ENCODE measurements at regions not wholly inside any gene's neighbourhood (a gene's known extent, or its start where the extent isn't known, plus 50 kb on each side); places are given as distances from the start of the nearest gene placed in this dataset.

DNA sequence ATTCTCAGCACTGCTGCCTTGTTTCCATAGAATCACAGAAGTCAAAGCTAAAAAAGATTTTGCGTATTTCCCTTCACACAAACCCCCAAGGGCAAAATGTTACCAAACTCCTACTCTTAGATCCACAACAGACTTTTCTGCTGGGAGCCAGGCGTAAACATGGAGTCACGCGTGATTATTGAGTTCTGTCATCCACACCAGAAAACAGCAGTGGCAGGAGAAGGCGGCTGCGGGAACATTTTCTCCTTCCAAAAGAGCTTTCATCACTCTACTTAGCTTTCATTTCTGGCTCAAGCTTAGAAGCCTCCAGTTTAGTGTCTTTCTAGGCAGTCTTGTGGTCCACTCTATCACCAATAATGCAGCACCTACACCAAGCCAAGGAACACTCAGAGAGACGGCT is 712.9 kb upstream of the NRP1 start:
- Histone ChIP-seq H3K4me1 (ENCODE audit: insufficient read depth, low read length, poor library complexity, severe bottlenecking) (no peaks in the 10 kb centered on the region), H3K27me3 (replicated peaks; ENCODE audit: insufficient read depth, low read depth, low read length, poor library complexity) (no peaks in the 10 kb centered on the region), H3K36me3 (ENCODE audit: insufficient read depth, low read length, poor library complexity, severe bottlenecking) (no peaks in the 10 kb centered on the region), H3K27ac (ENCODE audit: low read depth, low read length, poor library complexity, severe bottlenecking) (no peak overlapping the region), H3K9me3 (ENCODE audit: low read depth, low read length, poor library complexity, severe bottlenecking) (no peaks in the 10 kb centered on the region), H3K4me3 (ENCODE audit: low read depth, low read length, poor library complexity, severe bottlenecking) (no peak overlapping the region)
- no TSS peak for BruUV-seq (replicated peaks)
- intact Hi-C loops (cut with micrococcal nuclease; ENCODE audit: unreplicated experiment): no loop called here
- ChIA-PET CTCF (no interaction called here), POLR2A (ENCODE audit: low non-redundant PET) (no interaction called here)
- TF ChIP-seq EZH2 (IDR thresholded peaks at IDR 0.05; ENCODE audit: borderline replicate concordance, low read depth, low read length, poor library complexity, severe bottlenecking): no peak
- DNase-seq (ENCODE audit: low spot score): no peak

DNA sequence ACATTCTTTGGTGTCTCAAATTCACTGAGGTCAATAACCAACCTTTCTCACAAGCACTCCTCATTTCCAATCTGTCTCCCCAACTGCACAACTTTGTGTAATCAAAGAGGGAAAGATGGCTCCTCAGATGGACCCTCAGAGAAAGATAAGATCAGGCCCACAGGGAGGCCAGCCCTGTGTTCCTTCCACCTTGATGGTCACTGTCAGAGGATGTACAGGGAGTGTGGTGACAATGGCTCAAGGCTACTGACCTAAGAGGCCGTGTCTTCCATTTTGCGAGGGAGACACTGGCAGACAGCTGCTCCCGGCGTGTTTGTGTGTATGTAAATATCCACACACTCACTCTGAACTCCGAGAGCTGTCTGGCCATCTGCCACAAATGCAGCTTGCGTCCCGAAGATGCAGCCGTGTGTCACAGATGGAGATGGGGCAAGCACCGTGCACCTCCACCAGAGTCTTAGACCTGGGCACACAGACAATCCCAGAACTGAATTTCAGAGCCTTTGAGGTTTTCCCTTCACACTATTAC is 712.1 kb upstream of the NRP1 start:
- H3K27me3 ChIP-seq (replicated peaks; ENCODE audit: insufficient read depth, low read depth, low read length, poor library complexity): no peaks in the 10 kb centered on the region
- no peaks in the 10 kb centered on the region for H3K4me1 ChIP-seq (ENCODE audit: insufficient read depth, low read length, poor library complexity, severe bottlenecking)
- H3K27ac ChIP-seq (ENCODE audit: low read depth, low read length, poor library complexity, severe bottlenecking): no peak overlapping the region
- no peaks in the 10 kb centered on the region for H3K36me3 ChIP-seq (ENCODE audit: insufficient read depth, low read length, poor library complexity, severe bottlenecking)
- intact Hi-C loops (cut with micrococcal nuclease; ENCODE audit: unreplicated experiment): no loop called here
- no peak for DNase-seq (ENCODE audit: low spot score)
- no peaks in the 10 kb centered on the region for H3K9me3 ChIP-seq (ENCODE audit: low read depth, low read length, poor library complexity, severe bottlenecking)
- no peak overlapping the region for H3K4me3 ChIP-seq (ENCODE audit: low read depth, low read length, poor library complexity, severe bottlenecking)
- BruUV-seq (replicated peaks): no TSS peak
- TF ChIP-seq, protein P1, sequence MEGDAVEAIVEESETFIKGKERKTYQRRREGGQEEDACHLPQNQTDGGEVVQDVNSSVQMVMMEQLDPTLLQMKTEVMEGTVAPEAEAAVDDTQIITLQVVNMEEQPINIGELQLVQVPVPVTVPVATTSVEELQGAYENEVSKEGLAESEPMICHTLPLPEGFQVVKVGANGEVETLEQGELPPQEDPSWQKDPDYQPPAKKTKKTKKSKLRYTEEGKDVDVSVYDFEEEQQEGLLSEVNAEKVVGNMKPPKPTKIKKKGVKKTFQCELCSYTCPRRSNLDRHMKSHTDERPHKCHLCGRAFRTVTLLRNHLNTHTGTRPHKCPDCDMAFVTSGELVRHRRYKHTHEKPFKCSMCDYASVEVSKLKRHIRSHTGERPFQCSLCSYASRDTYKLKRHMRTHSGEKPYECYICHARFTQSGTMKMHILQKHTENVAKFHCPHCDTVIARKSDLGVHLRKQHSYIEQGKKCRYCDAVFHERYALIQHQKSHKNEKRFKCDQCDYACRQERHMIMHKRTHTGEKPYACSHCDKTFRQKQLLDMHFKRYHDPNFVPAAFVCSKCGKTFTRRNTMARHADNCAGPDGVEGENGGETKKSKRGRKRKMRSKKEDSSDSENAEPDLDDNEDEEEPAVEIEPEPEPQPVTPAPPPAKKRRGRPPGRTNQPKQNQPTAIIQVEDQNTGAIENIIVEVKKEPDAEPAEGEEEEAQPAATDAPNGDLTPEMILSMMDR (conservative IDR thresholded peaks at IDR 0.05; ENCODE audit: low read depth, low read length): no peak
- TF ChIP-seq EZH2 (IDR thresholded peaks at IDR 0.05; ENCODE audit: borderline replicate concordance, low read depth, low read length, poor library complexity, severe bottlenecking): no peak
- ChIA-PET POLR2A (ENCODE audit: low non-redundant PET) (no interaction called here), CTCF (no interaction called here)

DNA sequence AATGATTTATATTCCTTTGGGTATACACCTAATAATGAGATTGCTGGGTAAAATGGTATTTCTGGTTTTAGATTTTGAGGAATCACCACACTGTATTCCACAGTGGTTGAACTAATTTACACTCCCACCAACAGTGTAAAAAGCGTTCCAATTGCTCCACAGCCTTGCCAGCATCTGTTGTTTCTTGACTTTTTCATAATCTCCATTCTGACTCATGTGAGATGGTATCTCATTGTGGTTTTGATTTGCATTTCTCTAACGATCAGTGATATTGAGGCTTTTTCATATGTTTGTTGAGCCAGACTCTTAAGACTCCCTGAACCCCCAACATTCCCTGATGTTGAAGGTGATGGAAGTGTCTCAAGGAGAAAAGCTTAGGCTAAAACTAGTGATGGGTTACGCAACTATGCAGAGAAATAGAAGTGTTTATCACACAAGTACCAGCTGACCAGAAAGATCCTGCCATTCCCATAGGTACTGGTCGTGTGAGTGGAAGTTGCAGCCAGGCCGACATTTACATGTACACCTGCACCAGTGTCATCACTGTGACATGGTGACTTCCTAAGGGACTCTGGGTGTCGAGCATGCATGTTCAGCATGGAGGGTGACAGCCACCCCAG is 711.2 kb upstream of the NRP1 start:
- Histone ChIP-seq H3K36me3 (ENCODE audit: insufficient read depth, low read length, poor library complexity, severe bottlenecking) (no peaks in the 10 kb centered on the region), H3K4me3 (ENCODE audit: low read depth, low read length, poor library complexity, severe bottlenecking) (no peak overlapping the region), H3K9me3 (ENCODE audit: low read depth, low read length, poor library complexity, severe bottlenecking) (no peaks in the 10 kb centered on the region), H3K27me3 (replicated peaks; ENCODE audit: insufficient read depth, low read depth, low read length, poor library complexity) (no peaks in the 10 kb centered on the region), H3K4me1 (ENCODE audit: insufficient read depth, low read length, poor library complexity, severe bottlenecking) (no peaks in the 10 kb centered on the region), H3K27ac (ENCODE audit: low read depth, low read length, poor library complexity, severe bottlenecking) (no peak overlapping the region)
- intact Hi-C loops (cut with micrococcal nuclease; ENCODE audit: unreplicated experiment): no loop called here
- BruUV-seq (replicated peaks): no TSS peak
- POLR2A ChIA-PET (ENCODE audit: low non-redundant PET): no interaction called here
- CTCF ChIA-PET: no interaction called here
- DNase-seq (ENCODE audit: low spot score): no peak
- TF ChIP-seq EZH2 (IDR thresholded peaks at IDR 0.05; ENCODE audit: borderline replicate concordance, low read depth, low read length, poor library complexity, severe bottlenecking): no peak

DNA sequence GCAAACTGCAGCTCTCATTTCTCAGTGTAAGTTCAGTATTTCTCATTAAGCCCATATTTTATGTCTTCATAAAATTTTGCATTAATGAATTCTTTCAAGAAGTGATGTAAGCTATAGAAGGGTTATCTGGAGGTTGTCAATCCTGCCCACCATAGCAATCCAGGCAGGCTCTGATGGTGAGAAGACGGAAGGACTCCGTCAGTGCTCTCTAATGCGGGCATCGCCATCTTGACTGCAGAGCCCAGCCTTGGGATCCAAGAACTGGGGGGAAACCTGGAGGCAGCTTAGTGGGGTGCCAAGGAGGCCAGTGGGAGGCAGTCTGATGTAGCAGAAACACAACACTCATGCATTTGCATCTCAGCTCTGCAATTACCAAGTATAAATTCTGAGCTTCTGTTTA is 707.4 kb upstream of the NRP1 start:
- POLR2A ChIA-PET (ENCODE audit: low non-redundant PET): no interaction called here
- no TSS peak for BruUV-seq (replicated peaks)
- intact Hi-C loops (cut with micrococcal nuclease; ENCODE audit: unreplicated experiment): no loop called here
- no peaks in the 10 kb centered on the region for H3K36me3 ChIP-seq (ENCODE audit: insufficient read depth, low read length, poor library complexity, severe bottlenecking)
- TF ChIP-seq, protein P1 (conservative IDR thresholded peaks at IDR 0.05; ENCODE audit: low read depth, low read length): no peak
- no peak for TF ChIP-seq EZH2 (IDR thresholded peaks at IDR 0.05; ENCODE audit: borderline replicate concordance, low read depth, low read length, poor library complexity, severe bottlenecking)
- no peak overlapping the region for H3K27ac ChIP-seq (ENCODE audit: low read depth, low read length, poor library complexity, severe bottlenecking)
- H3K27me3 ChIP-seq (replicated peaks; ENCODE audit: insufficient read depth, low read depth, low read length, poor library complexity): no peaks in the 10 kb centered on the region
- DNase-seq (ENCODE audit: low spot score): no peak
- CTCF ChIA-PET: no interaction called here
- no peak overlapping the region for H3K4me3 ChIP-seq (ENCODE audit: low read depth, low read length, poor library complexity, severe bottlenecking)
- no peaks in the 10 kb centered on the region for H3K4me1 ChIP-seq (ENCODE audit: insufficient read depth, low read length, poor library complexity, severe bottlenecking)
- H3K9me3 ChIP-seq (ENCODE audit: low read depth, low read length, poor library complexity, severe bottlenecking): no peaks in the 10 kb centered on the region
